HuH-7.5 (cell line): ENCODE measurements at regions not wholly inside any gene's neighbourhood (a gene's known extent, or its start where the extent isn't known, plus 50 kb on each side); places are given as distances from the start of the nearest gene placed in this dataset.
"Not testable (repeated sequence)": the region's sequence is repeated elsewhere in the genome, so short reads cannot be mapped to it uniquely, and the experiment has no call there.

Experiments used
- DNase-seq: peaks from one replicate; pipeline ENCODE4 v3.0.0; 2011; ENCODE audit warnings: low spot score

DNA sequence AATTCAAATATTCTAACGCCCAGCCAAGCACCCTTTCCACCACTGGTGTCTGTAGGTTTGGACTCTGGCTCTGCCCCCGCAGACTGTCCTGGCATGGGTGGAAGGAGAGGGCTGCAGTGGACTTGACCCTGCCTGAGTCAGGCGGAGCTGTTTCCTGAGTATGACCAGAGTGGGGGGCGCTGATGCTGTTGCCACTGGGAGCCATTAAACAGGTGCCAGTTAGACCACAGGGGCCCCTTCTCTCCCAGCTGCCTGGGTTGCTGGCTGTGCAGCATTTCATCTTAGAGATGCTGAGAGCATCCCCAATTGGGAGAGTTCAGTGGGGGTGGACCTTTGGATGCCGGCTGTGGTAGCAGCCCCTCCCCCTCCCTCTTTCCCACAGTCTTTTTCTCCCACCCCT is 539.5 kb downstream of the MATN1 start:
- no peak for DNase-seq

DNA sequence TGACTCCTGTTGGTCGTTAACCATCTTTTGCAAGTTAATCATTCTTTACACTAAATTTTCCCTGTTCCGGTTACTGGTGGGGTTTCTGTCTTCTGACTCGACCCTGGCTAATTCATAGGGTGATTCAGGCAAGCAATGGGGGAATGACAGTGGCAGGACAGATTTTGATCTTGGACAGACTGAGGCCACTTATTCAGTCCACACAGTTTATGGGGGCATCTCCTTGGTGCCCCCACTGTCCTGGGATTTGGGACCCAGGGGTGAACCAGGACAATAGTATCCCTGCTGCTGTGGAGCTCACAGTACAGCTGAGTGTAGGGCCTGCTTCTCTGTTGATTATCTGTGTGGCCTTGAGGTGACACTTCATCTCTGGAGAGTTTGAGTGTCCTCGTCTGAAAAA is 540.4 kb downstream of the MATN1 start:
- DNase-seq = no peak

- no peak for DNase-seq
Measured at GRCh38 chr1:30179942-30180543, 543.3 kb downstream of the MATN1 start.

DNA sequence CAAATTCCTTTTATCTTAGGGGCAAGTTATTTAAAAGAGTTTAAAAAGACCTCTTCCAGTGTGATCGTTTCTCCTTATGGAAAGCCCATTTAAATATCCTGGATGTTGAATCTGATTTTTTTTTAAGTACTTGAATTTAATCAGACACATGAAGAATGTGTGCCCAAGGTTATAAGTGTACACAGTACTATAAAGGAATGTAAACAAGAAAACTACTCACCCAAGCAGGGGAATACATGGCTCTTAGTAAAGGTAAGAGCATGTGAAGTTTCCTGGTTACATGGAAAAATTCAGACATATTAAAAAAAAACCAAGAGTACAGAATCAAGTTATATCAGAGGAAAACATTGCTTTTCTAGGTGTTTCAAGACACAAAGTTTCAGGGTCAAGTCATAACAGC is 546.9 kb downstream of the MATN1 start:
- DNase-seq = no peak

GRCh38 chr1:30174499-30174898 is 548.9 kb downstream of the MATN1 start:
- no peak for DNase-seq

DNA sequence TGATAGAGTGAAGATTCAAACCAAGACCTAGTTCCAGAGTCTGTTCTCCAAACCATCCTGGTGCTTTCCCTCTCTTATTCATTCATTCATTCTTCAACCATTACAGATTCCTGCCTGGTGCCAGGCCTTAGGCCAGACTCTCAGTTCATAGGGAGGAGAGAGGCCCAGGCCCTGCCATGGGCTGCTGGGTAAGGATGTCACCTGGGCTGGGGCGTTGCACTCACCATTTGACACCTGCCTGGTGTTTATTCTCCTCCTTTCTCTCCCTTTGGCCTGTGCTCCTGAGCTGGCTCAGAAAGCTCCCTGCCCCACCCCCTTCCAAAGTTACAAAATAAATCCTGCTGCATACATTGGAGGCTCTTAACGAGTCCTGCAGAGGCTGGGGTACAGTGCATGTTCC is 549.8 kb downstream of the MATN1 start:
- no peak for DNase-seq

GRCh38 chr1:30172757-30173156 is 550.6 kb downstream of the MATN1 start:
- no peak for DNase-seq

DNA sequence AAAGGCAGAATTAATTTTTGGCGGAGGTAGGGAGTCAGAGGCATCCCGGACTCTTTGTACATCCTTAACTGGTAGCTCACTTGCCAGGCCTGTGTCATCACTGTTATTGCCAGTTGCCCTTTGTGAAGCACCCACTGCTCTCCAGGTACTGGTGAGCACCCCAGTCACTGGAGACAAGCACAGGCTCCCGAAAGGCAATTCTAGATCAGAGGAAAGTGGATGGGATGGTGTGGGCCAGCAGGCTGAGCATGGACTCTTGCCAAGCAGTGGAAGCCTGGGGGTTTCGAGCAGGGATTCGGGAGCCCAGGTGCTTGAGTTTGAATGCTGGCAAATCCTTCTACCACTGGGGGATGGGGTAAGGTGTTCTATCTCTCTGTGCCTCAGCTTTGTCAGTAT is 551.1 kb downstream of the MATN1 start:
- no peak for DNase-seq

GRCh38 chr1:30171537-30172298 is 551.7 kb downstream of the MATN1 start:
- no peak for DNase-seq

DNA sequence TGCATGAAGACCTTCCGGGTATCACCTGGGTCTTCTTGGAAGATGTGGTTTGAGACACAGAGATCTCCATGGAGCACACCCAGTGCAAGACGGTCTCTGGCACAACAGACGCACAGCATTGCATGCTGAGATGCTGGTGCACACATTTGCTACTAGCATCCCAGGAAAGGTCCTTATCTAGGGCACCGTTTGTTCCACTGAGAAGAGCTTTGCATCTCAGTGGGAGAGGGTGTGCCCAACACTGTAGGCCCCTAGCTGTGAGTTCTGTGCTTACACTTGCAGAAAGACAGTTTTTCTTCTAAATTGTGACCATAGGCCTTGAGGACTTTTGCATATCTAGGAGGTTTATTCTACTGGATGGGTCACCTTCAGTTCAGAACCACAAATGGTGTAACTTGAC is 554.1 kb downstream of the MATN1 start:
- DNase-seq = no peak

- no peak for DNase-seq
Measured at GRCh38 chr1:30166174-30166573, 557.2 kb downstream of the MATN1 start.

- DNase-seq = no peak
Measured at GRCh38 chr1:30165116-30165515, 558.3 kb downstream of the MATN1 start.

DNA sequence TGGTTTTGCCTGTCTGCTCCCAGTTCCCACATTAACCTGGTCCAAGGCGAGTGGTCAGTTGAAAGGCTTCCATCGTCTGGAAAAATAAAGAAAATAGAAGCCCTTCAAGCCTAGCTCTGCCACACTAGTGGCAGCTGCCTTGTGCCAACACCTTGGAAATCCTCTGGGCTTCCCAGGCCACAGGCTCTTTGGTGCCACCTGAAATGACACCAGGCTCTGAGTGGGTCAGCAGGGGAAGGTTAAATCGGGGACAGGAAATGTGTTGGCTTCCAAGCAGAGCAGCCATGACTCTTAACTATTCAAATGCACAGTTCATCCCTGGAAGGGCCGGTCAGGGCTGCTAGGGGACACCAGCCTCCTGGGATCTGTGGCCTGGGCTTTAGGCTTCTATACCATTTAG is 558.7 kb downstream of the MATN1 start:
- no peak for DNase-seq

- no peak for DNase-seq
Measured at GRCh38 chr1:30162565-30162964, 560.8 kb downstream of the MATN1 start.

DNA sequence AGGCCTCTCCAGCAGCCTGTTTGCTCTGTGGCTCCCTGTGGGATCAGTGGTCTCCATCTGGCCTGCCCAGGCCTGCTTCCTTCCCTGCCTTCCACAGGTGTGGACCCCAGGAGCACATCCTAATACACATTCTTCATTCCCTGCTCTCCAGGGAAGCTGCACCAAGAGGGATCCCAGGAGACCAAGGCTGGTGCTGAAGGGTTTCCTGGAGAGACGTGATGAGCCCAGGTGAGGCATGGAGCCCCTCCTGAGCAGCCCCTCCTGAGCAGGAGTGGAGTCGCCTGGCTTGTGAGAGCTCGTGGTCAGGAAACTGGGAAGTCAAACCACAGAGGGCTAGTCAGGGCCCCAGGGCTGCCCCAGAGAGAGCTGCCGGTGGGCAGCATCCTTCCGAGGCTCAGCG is 561.4 kb downstream of the MATN1 start:
- DNase-seq = no peak

GRCh38 chr1:30160999-30161689 is 562.2 kb downstream of the MATN1 start:
- DNase-seq = no peak

DNA sequence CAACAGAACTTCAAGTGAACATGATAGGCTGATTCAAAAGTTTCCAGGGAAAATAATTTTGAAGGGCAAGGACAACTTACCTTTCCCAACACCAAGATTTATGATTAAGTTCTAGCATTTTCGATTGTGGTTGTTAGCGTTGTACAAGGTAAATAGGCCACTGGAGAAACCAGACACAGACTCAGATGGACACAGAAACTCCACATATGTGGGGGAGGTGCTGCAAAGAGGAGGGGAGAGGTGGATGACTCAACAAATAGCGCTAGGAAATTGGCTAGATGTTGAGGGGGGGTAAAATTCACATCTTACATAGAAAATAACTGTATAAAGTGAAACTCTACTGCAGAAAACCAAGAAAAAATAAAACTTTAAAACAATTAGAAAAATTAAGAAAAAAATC is 564.4 kb downstream of the MATN1 start:
- DNase-seq = no peak

- DNase-seq = not testable (repeated sequence)
Measured at GRCh38 chr1:30155698-30156097, 567.7 kb downstream of the MATN1 start.

DNA sequence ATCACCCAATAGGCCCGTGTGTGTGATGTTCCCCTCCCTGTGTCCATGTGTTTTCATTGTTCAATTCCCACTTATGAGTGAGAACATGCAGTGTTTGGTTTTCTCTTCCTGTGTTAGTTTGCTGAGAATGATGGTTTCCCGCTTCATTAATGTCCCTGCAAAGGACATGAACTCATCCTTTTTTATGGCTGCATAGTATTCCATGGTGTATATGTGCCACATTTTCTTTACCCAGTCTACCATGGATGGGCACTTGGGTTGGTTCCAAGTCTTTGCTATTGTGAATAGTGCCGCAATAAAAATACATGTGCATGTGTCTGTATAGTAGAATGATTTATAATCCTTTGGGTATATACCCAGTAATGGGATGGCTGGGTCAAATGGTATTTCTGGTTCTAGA is 568.1 kb downstream of the MATN1 start:
- DNase-seq = not testable (repeated sequence)

DNA sequence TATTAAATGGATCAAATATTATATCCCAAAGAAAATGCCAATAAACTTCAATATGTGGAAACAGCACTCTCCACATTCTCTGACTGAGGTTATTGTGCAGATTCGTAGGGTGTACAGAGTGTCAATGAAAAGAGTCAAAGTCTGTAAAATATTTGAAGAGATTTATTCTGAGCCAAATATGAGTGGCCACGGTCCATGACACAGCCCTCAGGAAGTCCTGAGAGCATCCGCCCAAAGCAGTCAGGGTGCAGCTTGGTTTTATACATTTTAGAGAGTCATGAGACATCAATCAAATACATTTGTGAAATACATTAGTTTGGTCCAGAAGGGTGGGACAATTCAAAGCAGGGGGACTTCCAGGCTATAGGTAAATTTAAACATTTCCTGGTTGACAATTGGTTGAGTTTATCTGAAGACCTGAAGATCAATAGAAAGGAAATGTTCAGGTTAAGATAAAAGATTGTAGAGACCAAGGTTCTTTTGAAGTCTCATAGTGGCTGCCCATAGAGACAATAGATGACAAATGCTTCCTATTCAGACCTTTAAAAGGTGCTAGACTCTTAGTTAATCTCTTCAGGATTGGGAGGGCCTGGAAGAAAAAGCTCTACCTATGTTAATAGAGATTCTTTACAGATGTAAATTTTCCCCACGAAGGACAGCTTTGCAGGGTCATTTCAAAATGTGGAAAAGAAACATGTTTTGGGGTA is 569.5 kb downstream of the MATN1 start:
- no peak for DNase-seq

GRCh38 chr1:30151826-30152225 is 571.6 kb downstream of the MATN1 start:
- DNase-seq = no peak

- DNase-seq = no peak
Measured at GRCh38 chr1:30151119-30151518, 572.3 kb downstream of the MATN1 start.

DNA sequence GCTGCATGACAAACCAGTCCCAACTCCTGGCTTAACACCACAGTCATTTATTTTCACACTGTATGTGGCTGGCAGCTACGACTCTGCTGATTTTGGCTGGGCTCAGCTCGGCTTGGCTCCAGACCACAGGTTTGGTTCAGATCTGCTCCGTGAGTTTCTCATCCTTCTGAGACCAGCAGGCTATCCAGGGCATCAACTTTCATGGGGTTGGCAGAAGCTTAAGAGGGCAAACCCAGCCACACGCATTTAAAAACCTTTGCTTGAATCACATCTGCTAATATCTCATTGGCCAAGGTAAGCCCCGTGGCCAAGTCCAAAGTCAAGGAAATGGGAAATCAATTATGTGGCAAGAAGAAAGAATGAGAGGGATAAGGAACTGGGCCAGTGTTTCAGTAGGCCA is 574.2 kb downstream of the MATN1 start:
- no peak for DNase-seq
